Hematopoietic multipotent progenitor cell treated with erythropoietin and hydrocortisone succinate and interleukin-3 and kit ligand, for 4 days (in vitro differentiated cells): ENCODE measurements at regions not wholly inside any gene's neighbourhood (a gene's known extent, or its start where the extent isn't known, plus 50 kb on each side); places are given as distances from the start of the nearest gene placed in this dataset.
A peak's percentile ranks its signal among the peaks of the same experiment; 100 is the strongest.
"Not testable (repeated sequence)": the region's sequence is repeated elsewhere in the genome, so short reads cannot be mapped to it uniquely, and the experiment has no call there.

ENCODE experiments used
- DNase-seq: peaks from one replicate; pipeline ENCODE4 v3.0.0-alpha.2; 2015

DNA sequence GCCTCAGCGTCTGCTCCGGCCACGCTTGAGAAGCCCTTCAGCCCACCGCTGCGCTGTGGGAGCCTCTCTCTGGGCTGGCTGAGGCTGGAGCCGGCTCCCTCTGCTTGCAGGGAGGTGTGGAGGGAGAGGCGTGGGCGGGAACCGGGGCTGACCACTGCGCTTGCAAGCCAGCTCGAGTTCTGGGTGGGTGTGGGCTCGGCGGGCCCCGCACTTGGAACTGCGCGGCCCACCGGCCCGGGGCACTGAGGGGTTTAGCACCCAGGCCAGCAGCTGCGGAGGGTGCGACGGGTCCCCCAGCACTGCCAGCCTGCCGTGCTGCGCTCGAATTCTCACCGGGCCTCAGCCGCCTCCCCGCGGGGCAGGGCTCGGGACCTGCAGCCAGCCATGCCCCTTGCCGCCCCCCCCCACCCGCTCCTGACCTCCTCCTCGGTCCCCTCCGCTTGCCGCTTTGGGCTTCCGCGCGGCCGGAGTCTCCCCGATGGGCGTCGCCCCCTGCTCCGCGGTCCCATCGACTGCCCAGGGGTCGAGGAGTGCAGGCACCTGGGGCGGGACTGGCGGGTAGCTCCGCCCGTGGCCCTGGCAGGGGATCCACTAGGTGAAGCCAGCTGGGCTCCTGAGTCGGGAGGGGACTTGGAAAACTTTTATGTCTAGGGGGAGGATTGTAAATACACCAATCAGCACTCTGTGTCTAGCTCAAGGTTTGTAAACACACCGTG, 106.7 kb downstream of the RAP2B start:
- no peak for DNase-seq

DNA sequence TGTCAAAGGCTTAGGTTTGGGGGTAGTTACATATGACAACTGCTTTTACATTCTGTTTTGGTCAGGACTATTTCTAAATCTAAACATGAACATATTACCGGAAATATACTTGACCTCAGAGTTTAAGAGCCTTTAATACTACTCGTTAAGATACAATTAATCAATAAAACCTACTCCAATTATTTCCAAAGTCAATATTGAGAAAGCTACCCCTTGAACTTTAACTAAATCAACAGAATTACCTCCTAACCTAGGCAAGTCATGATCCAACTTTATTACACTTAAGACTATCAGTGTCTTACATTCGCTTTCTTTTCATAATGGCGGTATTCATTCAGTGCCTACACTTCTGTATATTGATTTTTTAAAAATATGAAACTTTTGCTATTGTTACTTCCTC, 107.7 kb downstream of the RAP2B start:
- no peak for DNase-seq

DNA sequence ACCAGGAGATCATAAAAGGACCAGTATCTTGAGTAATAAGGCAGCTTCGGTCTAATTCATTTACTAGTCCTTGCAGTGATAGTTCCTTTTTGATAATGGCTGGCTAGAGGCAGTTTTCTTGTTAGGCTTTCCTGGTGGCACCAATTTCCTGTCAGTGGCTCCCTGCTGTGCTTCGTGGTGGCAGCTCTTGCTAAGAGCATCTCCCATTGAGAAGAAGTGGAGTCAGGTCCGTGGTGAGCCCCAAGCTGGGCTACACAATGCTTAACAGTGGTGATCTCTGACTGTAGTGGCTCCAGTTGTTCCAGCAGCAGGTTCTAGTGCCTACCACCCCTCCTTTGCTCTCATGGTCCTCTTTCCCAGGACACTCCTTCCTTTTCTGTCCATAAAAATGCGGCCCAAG, 111.2 kb downstream of the RAP2B start:
- DNase-seq, result no peak

DNA sequence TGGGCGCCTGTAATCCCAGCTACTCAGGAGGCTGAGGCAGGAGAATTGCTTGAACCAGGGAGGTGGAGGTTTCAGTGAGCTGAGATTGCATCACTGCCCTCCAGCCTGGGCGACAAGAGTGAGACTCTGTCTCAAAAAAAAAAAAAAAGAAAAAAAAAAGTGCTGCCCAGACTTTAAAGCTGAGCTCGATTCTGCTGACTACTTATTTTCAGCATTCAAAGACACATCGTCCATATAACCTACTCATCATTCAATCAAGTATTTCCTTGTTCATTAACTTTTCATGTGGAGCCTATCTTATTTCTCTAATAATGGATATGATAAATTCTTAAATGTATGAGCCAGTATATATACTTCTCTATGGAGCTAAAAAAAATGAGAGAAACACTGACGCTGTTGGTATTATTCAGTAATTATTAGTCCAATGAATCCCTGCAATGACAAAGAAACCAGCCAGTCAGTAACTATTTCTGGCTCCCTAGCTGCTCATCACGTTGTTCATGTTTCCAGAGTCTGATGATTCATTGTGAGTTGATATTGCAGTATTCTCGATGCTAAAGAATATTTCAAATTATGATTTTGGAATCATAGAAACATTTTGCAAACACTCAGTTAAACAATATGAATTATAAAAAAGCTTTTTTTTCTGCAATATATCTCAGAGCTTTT, 111.9 kb downstream of the RAP2B start:
- DNase-seq, result no peak

DNA sequence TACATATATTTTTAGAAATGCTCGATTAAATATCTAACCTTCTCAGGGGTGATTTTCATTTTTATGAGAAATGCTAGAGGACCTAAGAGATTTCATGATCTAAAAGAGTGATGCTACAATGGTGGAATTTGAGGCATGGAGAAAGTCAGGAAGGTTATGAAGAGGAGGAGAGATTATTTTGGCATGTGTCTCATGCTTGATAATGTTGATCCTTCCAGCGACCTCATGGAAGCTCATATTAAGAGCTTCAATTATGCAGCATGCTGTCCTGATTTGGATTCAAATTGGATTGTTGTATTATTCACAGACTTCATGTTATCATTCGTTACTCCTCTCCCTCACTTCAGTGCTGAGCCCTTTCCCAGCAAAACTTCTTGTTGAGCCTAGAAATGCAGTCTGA, 112.5 kb downstream of the RAP2B start:
- DNase-seq, result no peak

DNA sequence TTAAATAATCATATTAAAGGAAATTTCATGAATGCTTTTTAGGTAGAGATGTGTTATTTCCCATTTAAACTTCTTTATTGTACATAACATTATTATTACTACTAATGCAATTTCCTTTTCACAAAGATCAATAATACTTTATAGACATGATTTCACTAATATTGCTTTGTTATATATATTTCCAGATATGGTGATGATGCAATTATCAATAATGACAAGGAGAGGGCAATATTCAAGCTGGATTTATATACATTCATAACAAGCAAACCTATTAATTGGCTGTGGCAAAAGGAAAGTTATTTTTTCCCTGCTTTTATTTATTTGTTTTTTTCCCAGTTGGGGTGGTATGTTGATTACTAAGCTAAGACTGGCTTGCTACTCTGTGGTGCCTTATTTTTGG, 113.5 kb downstream of the RAP2B start:
- no peak for DNase-seq

DNA sequence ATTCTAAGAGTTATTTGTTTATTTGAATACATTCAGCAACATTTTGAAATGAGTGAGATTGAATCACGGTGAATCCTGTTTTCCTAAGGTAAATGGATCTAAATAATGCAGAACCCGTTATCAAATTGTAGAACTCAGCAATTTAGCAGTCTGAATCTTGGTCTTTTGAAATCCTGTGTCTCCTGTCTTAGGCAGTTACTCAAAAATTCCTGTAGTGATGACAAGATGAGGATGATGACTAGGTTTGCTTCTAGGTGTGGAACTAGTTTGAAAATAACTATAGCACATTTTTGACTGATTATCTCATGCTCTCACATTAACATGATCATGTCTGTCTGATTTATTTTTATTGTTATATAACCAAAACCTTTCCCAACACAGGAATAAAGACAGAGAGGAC, 115.0 kb downstream of the RAP2B start:
- no peak for DNase-seq

DNA sequence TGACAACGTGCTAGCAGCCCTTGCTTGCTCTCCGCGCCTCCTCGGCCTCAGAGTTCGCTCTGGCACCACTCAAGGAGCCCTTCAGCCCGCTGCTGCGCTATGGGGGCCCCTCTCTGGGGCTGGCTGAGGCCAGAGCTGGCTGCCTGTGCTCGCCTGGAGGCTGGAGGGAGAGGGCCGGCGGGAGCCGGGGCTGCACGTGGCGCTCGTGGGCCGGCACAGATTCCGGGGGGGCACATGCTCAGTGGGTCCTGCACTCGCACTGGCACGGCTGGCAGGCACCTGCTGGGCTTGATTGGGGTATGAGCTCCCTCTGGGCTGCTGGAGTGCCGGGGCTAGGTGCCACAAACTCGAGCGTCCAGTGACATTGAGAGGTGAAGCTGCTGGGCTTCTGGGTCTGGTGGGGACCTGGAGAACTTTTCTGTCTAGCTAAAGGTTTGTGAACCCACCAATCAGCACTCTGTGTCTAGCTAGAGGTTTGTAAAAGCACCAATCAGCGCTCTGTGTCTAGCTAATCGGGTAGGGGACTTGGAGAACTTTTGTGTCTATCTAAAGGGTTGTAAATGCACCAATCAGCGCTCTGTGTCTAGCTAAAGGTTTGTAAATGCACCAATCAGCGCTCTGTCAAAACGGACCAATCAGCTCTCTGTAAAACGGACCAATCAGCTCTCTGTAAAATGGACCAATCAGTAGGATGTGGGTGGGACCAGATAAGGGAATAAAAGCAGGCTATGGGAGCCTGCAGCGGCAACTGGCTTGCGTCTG, 119.4 kb downstream of the RAP2B start:
- DNase-seq, result not testable (repeated sequence)

DNA sequence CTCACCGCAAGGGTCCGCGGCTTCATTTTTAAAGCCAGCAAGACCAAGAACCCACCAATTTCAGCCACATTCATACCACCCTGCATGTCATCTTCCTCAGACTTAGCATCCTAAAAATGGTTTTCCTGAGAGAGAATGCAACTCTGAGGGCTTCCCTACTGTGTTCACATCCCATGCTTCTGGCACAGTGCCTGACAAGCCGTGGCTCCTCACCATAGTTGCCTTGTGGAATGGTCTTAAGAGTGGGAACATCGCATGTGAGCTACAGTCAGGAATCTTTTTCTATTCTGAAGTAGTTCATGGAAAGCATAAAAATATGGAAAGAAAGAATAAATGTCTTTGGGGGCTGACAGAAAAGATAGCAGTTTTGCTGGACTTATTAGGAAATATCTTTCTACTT, 120.3 kb downstream of the RAP2B start:
- DNase-seq, result no peak

DNA sequence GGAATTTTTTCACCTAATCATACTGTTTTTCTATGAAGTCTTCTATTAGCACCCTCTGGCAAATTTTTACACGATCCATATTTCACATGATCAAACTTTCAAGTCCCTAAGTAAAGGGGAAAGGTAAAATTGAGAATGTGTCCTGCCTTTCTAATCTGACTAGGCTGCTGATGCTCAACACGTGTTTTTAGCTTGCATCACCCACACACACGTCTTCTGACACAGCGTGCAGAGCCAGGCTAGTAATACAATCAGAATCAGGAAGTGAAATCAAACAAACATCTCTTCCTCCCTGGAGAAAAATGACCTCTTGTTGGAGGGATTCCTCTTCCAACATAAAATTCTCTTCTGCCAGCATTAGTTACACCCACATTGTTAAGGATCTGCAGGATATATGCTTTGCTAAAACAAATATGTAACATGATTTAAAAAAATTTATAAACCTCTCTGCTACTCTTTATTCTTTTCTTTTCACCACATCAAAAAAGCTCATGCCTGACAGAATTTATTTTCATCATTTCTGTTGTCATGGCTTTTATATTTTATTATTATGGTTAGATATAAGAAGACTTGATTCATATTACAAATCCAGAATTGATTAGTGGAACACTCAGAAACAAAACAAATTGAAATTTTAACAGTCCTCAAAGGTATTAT, 122.4 kb downstream of the RAP2B start:
- peak; percentile 70 for DNase-seq

DNA sequence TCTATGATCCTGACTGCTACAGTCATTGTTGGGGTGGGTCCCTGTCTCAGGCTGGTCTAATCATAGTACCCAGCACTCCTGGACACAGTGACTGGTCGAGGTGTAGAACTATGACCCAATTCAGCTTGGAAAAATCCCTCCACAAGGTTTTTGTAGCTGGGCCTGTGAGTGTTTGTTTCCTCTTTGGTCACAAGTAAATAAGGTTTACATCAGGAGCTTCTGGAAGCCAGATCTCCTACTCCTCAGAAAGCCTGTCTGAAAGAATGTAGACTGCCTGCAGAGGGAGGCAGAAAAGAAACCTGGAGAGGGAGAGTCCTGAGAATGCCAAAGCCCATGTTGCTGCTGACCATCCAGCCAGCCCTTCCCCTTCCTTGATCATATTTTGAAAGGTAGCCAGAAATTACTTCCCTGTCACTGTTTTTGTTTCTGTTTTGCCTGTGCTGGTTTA, 123.2 kb downstream of the RAP2B start:
- no peak for DNase-seq

DNA sequence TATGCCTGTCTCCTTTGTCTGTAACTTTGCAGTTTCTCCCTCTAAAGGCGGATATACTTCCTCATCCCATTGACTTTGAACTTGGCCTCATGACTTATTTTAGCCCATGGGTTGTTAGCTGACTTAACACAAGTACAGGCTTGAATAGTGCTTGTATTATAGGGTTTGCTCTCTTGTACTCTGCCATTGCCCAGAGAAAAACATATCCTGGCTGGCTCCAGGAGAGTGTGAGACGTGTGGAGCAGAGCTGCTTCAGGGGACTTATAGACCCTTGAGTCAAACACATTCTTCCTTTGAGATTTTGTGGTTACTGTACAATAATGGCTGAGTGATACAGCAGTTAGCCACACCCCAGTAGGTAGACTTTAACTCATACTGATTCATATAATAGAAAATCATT, 124.0 kb downstream of the RAP2B start:
- no peak for DNase-seq

DNA sequence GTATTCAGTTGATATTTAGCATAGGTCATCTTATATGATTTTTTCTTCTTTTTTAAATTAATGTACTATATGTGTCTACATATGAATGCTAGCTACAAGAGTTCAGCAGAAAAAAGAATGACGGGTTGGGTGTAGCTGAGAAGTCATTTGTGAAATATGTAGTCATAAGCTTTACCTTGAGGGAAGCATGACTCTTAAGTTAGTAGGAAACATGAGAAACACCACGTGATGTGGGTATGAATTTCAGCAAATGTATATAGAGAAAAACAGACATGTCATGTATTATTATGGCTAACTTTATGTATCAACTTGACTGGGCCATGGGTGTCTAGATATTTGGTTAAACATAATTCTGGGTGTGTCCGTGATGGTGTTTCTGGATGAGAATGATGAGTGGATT, 125.0 kb downstream of the RAP2B start:
- DNase-seq, result no peak

DNA sequence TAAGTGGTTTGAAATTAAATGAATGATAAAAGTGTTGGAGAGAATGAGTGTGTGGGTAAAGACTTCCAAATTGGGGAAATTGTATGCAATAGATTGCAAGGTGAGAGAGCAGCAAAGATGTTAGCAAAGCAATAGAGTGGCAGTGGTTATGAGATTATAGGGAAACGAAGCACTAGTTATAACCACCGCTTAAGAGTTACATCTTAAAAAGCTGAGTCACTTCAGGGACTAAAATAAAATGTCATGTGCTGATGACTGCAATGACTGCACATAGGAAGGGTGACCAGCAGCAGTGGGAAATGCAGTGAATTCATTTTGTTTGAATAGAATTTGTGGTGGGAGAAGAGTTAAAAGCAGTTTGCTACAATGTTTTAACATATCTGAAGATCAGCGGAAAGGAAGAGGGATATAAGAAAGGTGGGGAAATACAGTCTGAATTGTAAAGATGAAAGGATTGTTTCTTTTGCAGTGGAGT, 127.3 kb downstream of the RAP2B start:
- DNase-seq, result peak; percentile 86

DNA sequence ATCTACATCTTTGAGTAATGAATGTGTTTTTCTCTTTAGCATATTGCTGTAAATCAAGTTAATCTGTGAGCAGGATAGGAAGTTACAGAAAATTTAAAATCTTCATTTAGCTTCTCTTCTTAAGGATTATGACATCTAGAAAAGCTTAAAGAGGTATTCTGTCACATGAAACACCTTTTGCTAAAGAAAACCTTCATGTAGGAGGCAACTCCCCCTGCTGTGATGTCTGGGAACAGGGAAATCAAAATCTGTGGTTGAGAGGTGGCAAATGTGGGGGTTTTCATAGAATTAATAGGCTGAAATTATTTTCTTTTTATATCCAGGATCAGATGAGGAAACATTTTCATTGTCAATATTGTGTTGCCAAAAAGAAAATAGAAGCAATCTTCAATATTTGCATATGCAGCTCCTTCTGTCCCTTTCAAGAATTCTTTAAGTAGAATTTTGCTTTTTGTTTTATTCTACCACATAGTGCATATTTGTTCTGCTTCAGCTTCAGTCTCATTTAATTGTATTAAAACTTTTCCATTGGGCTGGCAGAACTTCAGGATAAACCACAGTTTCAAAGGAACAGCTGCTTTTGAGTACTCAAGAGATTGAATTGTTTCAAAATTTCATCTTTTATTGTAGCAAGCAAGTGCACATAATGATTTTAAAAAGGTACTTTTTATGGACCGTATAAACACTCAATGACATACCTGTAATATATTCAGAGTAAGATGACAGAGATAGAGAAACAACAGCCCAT, 128.4 kb downstream of the RAP2B start:
- peak; percentile 43 for DNase-seq

DNA sequence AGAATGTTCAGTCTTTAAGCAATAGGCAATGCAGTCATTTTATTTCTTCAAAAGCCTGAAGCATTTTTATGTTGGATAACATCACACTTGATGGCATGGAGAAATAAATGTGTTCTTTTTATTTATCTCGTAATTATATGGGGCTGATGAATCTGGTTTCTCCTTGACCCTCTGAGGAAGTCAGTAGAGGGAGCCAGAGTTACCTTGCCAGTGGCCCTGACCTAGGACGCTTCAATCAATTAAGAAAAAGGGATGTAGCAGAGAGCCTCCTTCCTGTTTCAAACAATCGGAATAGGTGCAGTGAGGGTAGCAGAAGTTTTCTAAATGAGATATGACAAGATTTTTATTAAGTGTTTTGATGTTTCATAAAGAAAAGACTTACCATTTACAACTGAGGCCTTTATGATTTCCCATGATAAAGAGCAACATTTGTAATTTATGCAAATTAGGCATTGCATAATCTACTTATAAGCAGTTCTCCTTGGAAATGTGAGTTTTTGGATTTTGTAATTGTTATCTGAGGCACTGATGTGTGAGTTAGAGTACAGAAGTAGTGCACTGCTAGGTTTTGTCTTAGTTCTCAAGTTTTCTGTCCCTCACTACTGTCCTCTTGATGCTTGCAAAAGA, 129.1 kb downstream of the RAP2B start:
- DNase-seq, result peak; percentile 67

DNA sequence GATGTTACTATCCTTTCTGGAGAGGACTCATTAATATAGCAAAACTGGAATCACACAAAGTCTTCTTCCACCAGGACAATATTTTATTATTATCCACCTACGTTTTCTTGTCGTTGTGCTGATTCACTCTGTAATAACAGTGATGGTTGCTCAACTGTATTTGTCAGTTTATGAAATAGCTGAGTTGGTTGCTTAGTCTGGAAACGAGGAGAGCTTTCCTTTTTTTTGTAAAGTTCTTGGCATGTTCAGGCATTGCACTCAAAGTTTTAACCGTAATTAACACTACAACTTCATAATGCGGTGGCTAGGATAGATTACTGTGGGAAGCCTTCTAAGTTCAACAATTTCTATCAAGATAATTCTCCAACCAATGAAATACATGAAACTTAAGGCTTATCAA, 131.2 kb downstream of the RAP2B start:
- DNase-seq, result no peak

DNA sequence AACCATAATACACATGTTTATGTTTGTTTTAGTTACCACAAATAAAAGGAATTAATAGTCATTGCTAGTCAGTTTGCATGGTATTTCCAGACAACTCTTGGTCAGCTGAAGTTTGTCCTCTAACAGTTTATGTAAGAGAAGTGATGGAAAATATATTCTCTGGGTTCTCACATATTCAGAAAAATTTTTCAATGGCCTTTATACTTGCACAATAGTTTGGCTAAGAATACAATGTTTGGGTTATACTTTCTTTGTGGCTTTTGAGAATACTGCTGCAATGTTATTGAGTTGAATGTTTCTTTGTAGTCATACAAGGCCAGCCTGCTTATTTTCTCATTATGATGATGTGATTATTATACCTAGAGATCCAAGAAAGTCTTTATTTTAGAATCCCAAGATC, 133.9 kb downstream of the RAP2B start:
- DNase-seq, result no peak

DNA sequence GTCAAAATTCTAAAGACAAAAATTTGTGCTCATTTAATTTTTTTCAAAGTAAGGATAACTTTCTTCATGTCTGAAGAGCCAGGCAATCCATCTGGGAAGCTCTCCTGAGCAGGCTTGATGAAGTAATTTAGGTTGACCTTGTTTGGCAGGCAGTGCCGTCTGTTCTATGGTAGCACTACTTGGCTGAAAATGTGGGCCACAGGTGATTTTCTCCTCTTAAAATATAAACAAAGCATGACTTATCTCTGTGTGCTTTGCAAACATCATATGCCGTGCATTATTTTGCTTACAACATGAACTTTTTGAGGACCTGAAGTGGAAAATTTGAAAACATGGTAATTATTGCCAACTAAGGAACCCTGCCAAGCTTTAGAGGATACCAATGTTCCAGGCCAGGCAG, 143.2 kb downstream of the RAP2B start:
- DNase-seq, result no peak

DNA sequence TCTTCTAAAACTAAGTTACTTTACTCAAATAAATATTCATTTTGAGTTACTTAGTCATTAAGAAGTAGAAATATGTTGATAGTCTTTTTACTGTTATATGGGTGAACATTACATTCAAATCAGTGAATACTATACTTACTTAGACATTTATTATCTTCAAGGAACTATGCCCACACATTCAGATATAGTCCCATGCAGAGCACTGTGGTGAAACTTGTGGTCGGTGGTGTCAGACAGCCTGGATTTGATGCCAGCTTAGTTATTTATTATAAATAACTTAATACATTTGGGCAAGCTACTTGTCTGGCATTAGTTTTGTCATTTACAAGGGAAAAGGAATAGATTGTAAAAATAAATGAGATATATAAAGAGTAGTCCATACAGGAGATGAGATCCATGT, 149.5 kb downstream of the RAP2B start:
- DNase-seq, result peak; percentile 69

DNA sequence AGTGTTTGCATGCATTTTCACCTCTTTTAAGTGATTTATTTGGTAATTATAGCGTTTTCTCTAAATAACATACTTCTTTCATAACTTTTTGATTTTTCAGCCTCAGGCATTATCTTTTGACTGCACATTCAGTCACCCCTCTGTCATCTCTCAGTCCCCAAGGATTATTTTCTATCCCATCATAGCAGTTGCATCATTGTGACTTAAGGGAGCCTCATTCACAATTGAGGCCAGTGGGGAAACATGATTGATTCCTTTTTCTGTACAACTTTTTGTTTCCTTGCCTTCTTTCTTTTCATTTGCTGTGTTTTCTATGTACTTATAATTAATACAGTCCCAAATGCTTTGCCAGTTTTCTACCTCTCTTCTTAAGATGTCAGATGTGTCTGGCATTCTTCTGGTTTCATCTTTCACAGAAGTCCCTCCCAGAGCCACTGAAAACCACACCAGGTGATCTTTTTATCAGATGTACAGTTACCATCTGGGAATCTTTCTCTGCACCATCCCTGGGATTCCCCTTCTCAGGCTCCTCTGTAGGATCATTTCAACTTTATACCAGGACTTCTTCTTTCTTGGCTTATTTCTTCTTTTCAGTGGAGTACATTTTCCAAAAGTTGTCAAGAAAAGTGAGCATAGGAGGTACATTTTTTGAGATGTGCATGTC, 151.4 kb downstream of the RAP2B start:
- no peak for DNase-seq

DNA sequence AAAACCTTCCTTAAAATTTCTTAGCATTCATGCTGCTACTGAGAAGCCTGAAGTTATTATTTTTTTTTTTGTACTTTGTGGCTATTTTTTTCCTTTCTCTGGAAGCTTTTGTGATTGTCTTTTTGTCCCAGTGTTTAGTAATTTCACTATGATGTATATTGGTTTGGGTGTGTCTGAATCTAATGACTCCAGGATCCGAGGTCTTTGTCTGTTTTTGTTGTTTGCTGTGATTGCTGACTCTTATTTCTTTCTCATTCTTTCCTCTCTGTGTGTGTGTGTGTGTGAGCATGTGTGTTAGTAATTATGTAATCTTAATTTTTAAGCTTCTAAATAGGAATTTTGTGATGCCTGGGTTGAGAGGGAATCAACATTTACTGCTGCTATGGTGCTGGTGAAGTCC, 152.0 kb downstream of the RAP2B start:
- DNase-seq, result no peak
